Loucy (cell line): ENCODE measurements at regions not wholly inside any gene's neighbourhood (a gene's known extent, or its start where the extent isn't known, plus 50 kb on each side); places are given as distances from the start of the nearest gene placed in this dataset.

ENCODE experiments used
- EZH2phosphoT487 ChIP-seq: fragments of 200-600 bp; IDR thresholded peaks from 2 replicates; pipeline ENCODE4 v1.6.1; 2018; ENCODE audit warnings: antibody characterized with exemption, mild to moderate bottlenecking, moderate library complexity, borderline replicate concordance
- TF ChIP-seq, protein P1 (sequence below): fragments of 200-600 bp; sonication (generic); conservative IDR thresholded peaks from 2 replicates; pipeline ENCODE4 v1.5.1; 2014; ENCODE audit warnings: mild to moderate bottlenecking, antibody characterized with exemption, low read length

DNA sequence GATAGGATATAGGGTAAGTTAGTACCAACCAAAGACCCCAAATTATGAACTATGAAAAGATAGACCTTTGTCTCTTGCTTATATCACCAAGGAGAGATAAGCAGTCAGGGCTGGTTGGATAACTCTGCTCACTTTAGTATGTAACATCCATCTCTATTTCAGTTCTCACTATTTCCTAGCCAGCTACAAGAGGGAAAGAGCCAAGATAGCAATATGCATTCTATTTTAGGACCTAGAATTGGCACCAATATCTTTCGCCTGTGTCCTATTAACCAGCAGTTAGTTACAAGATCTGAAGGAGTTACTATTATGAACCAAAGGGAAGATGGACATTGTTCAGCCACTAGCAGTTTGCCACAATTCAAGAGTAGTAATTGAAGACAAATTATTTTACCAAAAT, 457.5 kb downstream of the NSUN3 start:
- TF ChIP-seq, protein P1, sequence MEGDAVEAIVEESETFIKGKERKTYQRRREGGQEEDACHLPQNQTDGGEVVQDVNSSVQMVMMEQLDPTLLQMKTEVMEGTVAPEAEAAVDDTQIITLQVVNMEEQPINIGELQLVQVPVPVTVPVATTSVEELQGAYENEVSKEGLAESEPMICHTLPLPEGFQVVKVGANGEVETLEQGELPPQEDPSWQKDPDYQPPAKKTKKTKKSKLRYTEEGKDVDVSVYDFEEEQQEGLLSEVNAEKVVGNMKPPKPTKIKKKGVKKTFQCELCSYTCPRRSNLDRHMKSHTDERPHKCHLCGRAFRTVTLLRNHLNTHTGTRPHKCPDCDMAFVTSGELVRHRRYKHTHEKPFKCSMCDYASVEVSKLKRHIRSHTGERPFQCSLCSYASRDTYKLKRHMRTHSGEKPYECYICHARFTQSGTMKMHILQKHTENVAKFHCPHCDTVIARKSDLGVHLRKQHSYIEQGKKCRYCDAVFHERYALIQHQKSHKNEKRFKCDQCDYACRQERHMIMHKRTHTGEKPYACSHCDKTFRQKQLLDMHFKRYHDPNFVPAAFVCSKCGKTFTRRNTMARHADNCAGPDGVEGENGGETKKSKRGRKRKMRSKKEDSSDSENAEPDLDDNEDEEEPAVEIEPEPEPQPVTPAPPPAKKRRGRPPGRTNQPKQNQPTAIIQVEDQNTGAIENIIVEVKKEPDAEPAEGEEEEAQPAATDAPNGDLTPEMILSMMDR, result no peak
- no peak for TF ChIP-seq EZH2phosphoT487
